PFSK-1 (cell line): ENCODE measurements at regions not wholly inside any gene's neighbourhood (a gene's known extent, or its start where the extent isn't known, plus 50 kb on each side); places are given as distances from the start of the nearest gene placed in this dataset.

Experiments used
- FOXP2 ChIP-seq: optimal IDR thresholded peaks from 2 replicates; pipeline ENCODE3; 2011; ENCODE audit warnings: borderline replicate concordance, control low read depth, inconsistent platforms; ENCODE audit not compliant: insufficient read depth; ENCODE audit errors: extremely low read length, extremely low read depth
- POLR2AphosphoS5 ChIP-seq: IDR thresholded peaks from 2 replicates; pipeline ENCODE4 v1.6.1; 2012; ENCODE audit warnings: low read depth, mild to moderate bottlenecking, control low read depth, low read length, moderate library complexity
- SIN3A ChIP-seq: IDR thresholded peaks from 2 replicates; pipeline ENCODE4 v1.6.1; 2012; ENCODE audit warnings: mild to moderate bottlenecking, low read length, moderate library complexity, borderline replicate concordance; ENCODE audit not compliant: insufficient read depth
- TAF1 ChIP-seq: IDR thresholded peaks from 2 replicates; pipeline ENCODE4 v1.6.1; 2012; ENCODE audit warnings: low read length, control low read depth, borderline replicate concordance; ENCODE audit not compliant: insufficient read depth
- TF ChIP-seq, protein P1 (sequence below), 2 experiments: IDR thresholded peaks; 2 replicates each; pipeline versions ENCODE4 v1.6.1 to v1.8.0; 2011 to 2012; ENCODE audit warnings: low read depth in 2 of 2, low read length in 2 of 2, control low read depth in 1 of 2, inconsistent platforms in 1 of 2, mild to moderate bottlenecking in 1 of 2, moderate library complexity in 1 of 2; ENCODE audit not compliant: insufficient read depth in 1 of 2

DNA sequence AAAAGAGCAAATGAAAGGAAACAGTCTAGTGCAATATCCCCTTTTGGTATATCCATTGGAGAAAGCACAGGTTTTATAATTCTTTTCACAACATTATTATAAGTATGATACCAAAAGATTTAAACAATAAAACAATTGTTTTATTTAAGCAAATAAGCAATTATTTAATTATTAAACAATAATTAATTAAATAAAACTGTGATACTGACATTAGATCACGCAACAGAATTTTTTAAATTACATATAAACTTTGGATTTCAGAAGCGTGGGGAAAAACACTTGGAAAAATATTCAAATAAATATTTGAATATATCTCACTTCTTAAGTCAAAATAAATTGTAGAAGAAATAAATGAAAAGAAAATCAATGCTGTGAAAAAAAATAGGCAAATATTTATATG is 76.2 kb upstream of the STXBP5 start:
- TF ChIP-seq, protein P1, sequence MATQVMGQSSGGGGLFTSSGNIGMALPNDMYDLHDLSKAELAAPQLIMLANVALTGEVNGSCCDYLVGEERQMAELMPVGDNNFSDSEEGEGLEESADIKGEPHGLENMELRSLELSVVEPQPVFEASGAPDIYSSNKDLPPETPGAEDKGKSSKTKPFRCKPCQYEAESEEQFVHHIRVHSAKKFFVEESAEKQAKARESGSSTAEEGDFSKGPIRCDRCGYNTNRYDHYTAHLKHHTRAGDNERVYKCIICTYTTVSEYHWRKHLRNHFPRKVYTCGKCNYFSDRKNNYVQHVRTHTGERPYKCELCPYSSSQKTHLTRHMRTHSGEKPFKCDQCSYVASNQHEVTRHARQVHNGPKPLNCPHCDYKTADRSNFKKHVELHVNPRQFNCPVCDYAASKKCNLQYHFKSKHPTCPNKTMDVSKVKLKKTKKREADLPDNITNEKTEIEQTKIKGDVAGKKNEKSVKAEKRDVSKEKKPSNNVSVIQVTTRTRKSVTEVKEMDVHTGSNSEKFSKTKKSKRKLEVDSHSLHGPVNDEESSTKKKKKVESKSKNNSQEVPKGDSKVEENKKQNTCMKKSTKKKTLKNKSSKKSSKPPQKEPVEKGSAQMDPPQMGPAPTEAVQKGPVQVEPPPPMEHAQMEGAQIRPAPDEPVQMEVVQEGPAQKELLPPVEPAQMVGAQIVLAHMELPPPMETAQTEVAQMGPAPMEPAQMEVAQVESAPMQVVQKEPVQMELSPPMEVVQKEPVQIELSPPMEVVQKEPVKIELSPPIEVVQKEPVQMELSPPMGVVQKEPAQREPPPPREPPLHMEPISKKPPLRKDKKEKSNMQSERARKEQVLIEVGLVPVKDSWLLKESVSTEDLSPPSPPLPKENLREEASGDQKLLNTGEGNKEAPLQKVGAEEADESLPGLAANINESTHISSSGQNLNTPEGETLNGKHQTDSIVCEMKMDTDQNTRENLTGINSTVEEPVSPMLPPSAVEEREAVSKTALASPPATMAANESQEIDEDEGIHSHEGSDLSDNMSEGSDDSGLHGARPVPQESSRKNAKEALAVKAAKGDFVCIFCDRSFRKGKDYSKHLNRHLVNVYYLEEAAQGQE (IDR thresholded peaks at IDR 0.05; ENCODE audit: insufficient read depth in 1 of 2, low read depth in 2 of 2, low read length in 2 of 2) = no peak
- no peak for TF ChIP-seq POLR2AphosphoS5
- no peak for TF ChIP-seq TAF1
- TF ChIP-seq SIN3A = no peak
- no peak for TF ChIP-seq FOXP2
